ENCODE measurements at regions not wholly inside any gene's neighbourhood (a gene's known extent, or its start where the extent isn't known, plus 50 kb on each side); places are given as distances from the start of the nearest gene placed in this dataset.

- Histone ChIP-seq H3K4me1 (ENCODE audit: control insufficient read depth in 2 of 2, insufficient read depth in 2 of 2, low read length in 2 of 2) (no peaks in the 10 kb centered on the region), H3K79me2 (ENCODE audit: control insufficient read depth, insufficient read depth, low read length) (no peaks in the 10 kb centered on the region), H3K36me3 (replicated peaks in 1 of 2; ENCODE audit: control extremely low read depth in 1 of 2, control insufficient read depth in 1 of 2, extremely low read depth in 1 of 2, insufficient read depth in 2 of 2, low read length in 1 of 2) (no peaks in the 10 kb centered on the region), H3K9me3 (ENCODE audit: control extremely low read depth in 1 of 3, control insufficient read depth in 2 of 3, insufficient read depth in 1 of 3, low read length in 2 of 3) (no peaks in the 10 kb centered on the region), H3K27ac (ENCODE audit: low read length in 2 of 2) (no peak overlapping the region), H3K9ac (ENCODE audit: low read length) (no peak overlapping the region), H3K4me3 (ENCODE audit: control extremely low read depth in 1 of 5, extremely low read depth in 1 of 5, insufficient read depth in 1 of 5, low read depth in 2 of 5, low read length in 4 of 5) (no peak overlapping the region), H3K4me2 (replicated peaks; ENCODE audit: low read depth, low read length, poor library complexity, severe bottlenecking) (no peak overlapping the region), H3K27me3 (replicated peaks in 1 of 4; ENCODE audit: control extremely low read depth in 1 of 4, control insufficient read depth in 3 of 4, insufficient read depth in 4 of 4, low read length in 3 of 4) (no peaks in the 10 kb centered on the region), H2AFZ (ENCODE audit: insufficient read depth, low read depth, low read length, poor library complexity, severe bottlenecking) (no peak overlapping the region), H4K20me1 (ENCODE audit: control insufficient read depth, insufficient read depth, low read length, poor library complexity, severe bottlenecking) (no peaks in the 10 kb centered on the region)
- POLR2A ChIA-PET, result no interaction called here
- intact Hi-C loops (cut with micrococcal nuclease), result no loop called here
- ATAC-seq (ENCODE audit: low read depth) (no peak), DNase-seq (no peak)
- no peak for TF ChIP-seq EZH2 (IDR thresholded peaks at IDR 0.05; ENCODE audit: borderline replicate concordance, insufficient read depth, low read depth, low read length, poor library complexity, severe bottlenecking)
- TF ChIP-seq, protein P1, sequence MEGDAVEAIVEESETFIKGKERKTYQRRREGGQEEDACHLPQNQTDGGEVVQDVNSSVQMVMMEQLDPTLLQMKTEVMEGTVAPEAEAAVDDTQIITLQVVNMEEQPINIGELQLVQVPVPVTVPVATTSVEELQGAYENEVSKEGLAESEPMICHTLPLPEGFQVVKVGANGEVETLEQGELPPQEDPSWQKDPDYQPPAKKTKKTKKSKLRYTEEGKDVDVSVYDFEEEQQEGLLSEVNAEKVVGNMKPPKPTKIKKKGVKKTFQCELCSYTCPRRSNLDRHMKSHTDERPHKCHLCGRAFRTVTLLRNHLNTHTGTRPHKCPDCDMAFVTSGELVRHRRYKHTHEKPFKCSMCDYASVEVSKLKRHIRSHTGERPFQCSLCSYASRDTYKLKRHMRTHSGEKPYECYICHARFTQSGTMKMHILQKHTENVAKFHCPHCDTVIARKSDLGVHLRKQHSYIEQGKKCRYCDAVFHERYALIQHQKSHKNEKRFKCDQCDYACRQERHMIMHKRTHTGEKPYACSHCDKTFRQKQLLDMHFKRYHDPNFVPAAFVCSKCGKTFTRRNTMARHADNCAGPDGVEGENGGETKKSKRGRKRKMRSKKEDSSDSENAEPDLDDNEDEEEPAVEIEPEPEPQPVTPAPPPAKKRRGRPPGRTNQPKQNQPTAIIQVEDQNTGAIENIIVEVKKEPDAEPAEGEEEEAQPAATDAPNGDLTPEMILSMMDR (IDR thresholded peaks at IDR 0.05), result no peak
- Mint-ChIP-seq H3K4me1 (no peaks in the 10 kb centered on the region), H3K4me3 (no peak overlapping the region), H3K9me3 (ENCODE audit: insufficient read depth) (no peaks in the 10 kb centered on the region), H3K27me3 (no peaks in the 10 kb centered on the region), H3K27ac (no peak overlapping the region)
- WGBS (ENCODE audit: insufficient coverage), result no CpG with 5 or more reads among the region's 1 CpG
- CTCF ChIA-PET, result no interaction called here
These were observed 180.3 kb downstream of the KCNE4 start for GRCh38 chr2:223232285-223232684.

- no peak overlapping the region for H3K4me3 Mint-ChIP-seq
- no peak for TF ChIP-seq EZH2 (IDR thresholded peaks at IDR 0.05; ENCODE audit: borderline replicate concordance, insufficient read depth, low read depth, low read length, poor library complexity, severe bottlenecking)
- TF ChIP-seq, protein P1 (IDR thresholded peaks at IDR 0.05), result no peak
These were observed 180.9 kb downstream of the KCNE4 start for GRCh38 chr2:223232896-223233295.

More at GRCh38 chr2:223232896-223233295, 180.9 kb downstream of the KCNE4 start:
- Mint-ChIP-seq H3K9me3 (ENCODE audit: insufficient read depth) (no peaks in the 10 kb centered on the region), H3K27ac (no peak overlapping the region), H3K4me1 (no peaks in the 10 kb centered on the region), H3K27me3 (no peaks in the 10 kb centered on the region)
- H3K27ac ChIP-seq (ENCODE audit: low read length in 2 of 2), result no peak overlapping the region
- CTCF ChIA-PET, result no interaction called here
- H4K20me1 ChIP-seq (ENCODE audit: control insufficient read depth, insufficient read depth, low read length, poor library complexity, severe bottlenecking), result no peaks in the 10 kb centered on the region
- POLR2A ChIA-PET, result no interaction called here
- no peaks in the 10 kb centered on the region for H3K79me2 ChIP-seq (ENCODE audit: control insufficient read depth, insufficient read depth, low read length)
- no peak overlapping the region for H3K9ac ChIP-seq (ENCODE audit: low read length)
- no peak overlapping the region for H3K4me3 ChIP-seq (ENCODE audit: control extremely low read depth in 1 of 5, extremely low read depth in 1 of 5, insufficient read depth in 1 of 5, low read depth in 2 of 5, low read length in 4 of 5)
- intact Hi-C loops (cut with micrococcal nuclease), result no loop called here
- no peaks in the 10 kb centered on the region for H3K27me3 ChIP-seq (replicated peaks in 1 of 4; ENCODE audit: control extremely low read depth in 1 of 4, control insufficient read depth in 3 of 4, insufficient read depth in 4 of 4, low read length in 3 of 4)
- ATAC-seq (ENCODE audit: low read depth) (no peak), DNase-seq (no peak)
- no peak overlapping the region for H3K4me2 ChIP-seq (replicated peaks; ENCODE audit: low read depth, low read length, poor library complexity, severe bottlenecking)
- no CpG with 5 or more reads among the region's 2 CpGs for WGBS (ENCODE audit: insufficient coverage)
- no peaks in the 10 kb centered on the region for H3K4me1 ChIP-seq (ENCODE audit: control insufficient read depth in 2 of 2, insufficient read depth in 2 of 2, low read length in 2 of 2)
- H2AFZ ChIP-seq (ENCODE audit: insufficient read depth, low read depth, low read length, poor library complexity, severe bottlenecking), result no peak overlapping the region
- H3K36me3 ChIP-seq (replicated peaks in 1 of 2; ENCODE audit: control extremely low read depth in 1 of 2, control insufficient read depth in 1 of 2, extremely low read depth in 1 of 2, insufficient read depth in 2 of 2, low read length in 1 of 2), result no peaks in the 10 kb centered on the region
- H3K9me3 ChIP-seq (ENCODE audit: control extremely low read depth in 1 of 3, control insufficient read depth in 2 of 3, insufficient read depth in 1 of 3, low read length in 2 of 3), result no peaks in the 10 kb centered on the region

All from B cell (primary cell).